A549 (cell line): ENCODE measurements at regions not wholly inside any gene's neighbourhood (a gene's known extent, or its start where the extent isn't known, plus 50 kb on each side); places are given as distances from the start of the nearest gene placed in this dataset.

Experiments used
- ATAC-seq, 2 experiments: fragments of 200-7000 bp in 1 of 2; fragments of >200 bp in 1 of 2; cut with Nextera tagmentation in 1 of 2; cut with Tn5 transposase in 1 of 2; 3 replicates each; pipeline versions ENCODE4 v1.8.0 to v1.9.1; 2018 to 2020; ENCODE audit warnings: mild to moderate bottlenecking in 1 of 2, moderate library complexity in 1 of 2
- CTCF ChIA-PET: fragments of 300-600 bp; sonication (Branson Sonifier 250); formaldehyde crosslinking; extraction: SDS; loops from one replicate; lab custom pipeline; 2021; ENCODE audit warnings: antibody characterized with exemption, inconsistent platforms; lab: Yijun Ruan, JAX
- POLR2A ChIA-PET: fragments of 350-600 bp; formaldehyde crosslinking; extraction: SDS; loops from one replicate; lab custom pipeline; 2021; ENCODE audit warnings: antibody characterized with exemption, inconsistent platforms; lab: Yijun Ruan, JAX
- DNase-seq, 2 experiments: peaks; one replicate each; pipeline versions ENCODE4 v3.0.0 to v3.0.0-alpha.2; 2011 to 2016; ENCODE audit warnings: low read depth in 1 of 2, low spot score in 1 of 2
- FAIRE-seq: peaks from 2 replicates; lab custom pipeline; 2011; peaks lifted over from hg19 to GRCh38; lab: Jason Lieb, UNC
- H3K27ac ChIP-seq, 2 experiments: fragments of >200 bp; sonication (Bioruptor Twin); formaldehyde crosslinking; 3 replicates each; pipeline ENCODE4 v1.5.1; 2016 to 2017
- H3K4me1 ChIP-seq: fragments of >200 bp; sonication (Bioruptor Twin); formaldehyde crosslinking; 3 replicates; pipeline ENCODE4 v1.6.1; 2016
- H3K4me2 ChIP-seq: fragments of >200 bp; sonication (Bioruptor Twin); formaldehyde crosslinking; 3 replicates; pipeline ENCODE4 v1.6.1; 2016
- H3K4me3 ChIP-seq: fragments of >200 bp; sonication (Bioruptor Twin); formaldehyde crosslinking; 3 replicates; pipeline ENCODE4 v1.5.1; 2016
- H3K9me3 ChIP-seq: fragments of >200 bp; sonication (Bioruptor Twin); formaldehyde crosslinking; 3 replicates; pipeline ENCODE4 v1.6.1; 2016
- ATOH8 ChIP-seq: fragments of 250-450 bp; sonication (Bioruptor Pico); IDR thresholded peaks from 2 replicates; pipeline ENCODE4 v1.5.0; 2020; ENCODE audit warnings: low read depth, mild to moderate bottlenecking, moderate library complexity
- CEBPB ChIP-seq, 2 experiments: fragments of >200 bp in 1 of 2; sonication (Bioruptor Twin) in 1 of 2; formaldehyde crosslinking in 1 of 2; IDR thresholded peaks; 2 replicates each; pipeline ENCODE4 v1.6.1; 2012 to 2016
- CHD2 ChIP-seq: fragments of 150-350 bp; IDR thresholded peaks from 2 replicates; pipeline ENCODE4 v1.6.1; 2014; ENCODE audit warnings: low read length; ENCODE audit not compliant: partially characterized antibody
- EP300 ChIP-seq, 2 experiments: fragments of >200 bp; sonication (Bioruptor Twin); formaldehyde crosslinking; IDR thresholded peaks; 2 replicates in 1 of 2; 3 replicates in 1 of 2; pipeline ENCODE4 v1.6.1; 2016 to 2017
- ESRRA ChIP-seq: fragments of 150-350 bp; IDR thresholded peaks from 2 replicates; pipeline ENCODE4 v1.6.1; 2014; ENCODE audit warnings: mild to moderate bottlenecking, low read length, borderline replicate concordance
- HOXB5 ChIP-seq: fragments of 250-450 bp; sonication (Bioruptor Pico); IDR thresholded peaks from 2 replicates; pipeline ENCODE4 v1.5.0; 2020; ENCODE audit warnings: mild to moderate bottlenecking, moderate library complexity
- KDM1A ChIP-seq: fragments of 200-600 bp; sonication (generic); IDR thresholded peaks from 2 replicates; pipeline ENCODE4 v1.6.1; 2016; ENCODE audit warnings: low read depth, mild to moderate bottlenecking
- NPAS2 ChIP-seq: fragments of 250-450 bp; sonication (Bioruptor Pico); IDR thresholded peaks from 2 replicates; pipeline ENCODE4 v1.8.0; 2022; ENCODE audit warnings: mild to moderate bottlenecking, moderate library complexity, borderline replicate concordance
- NR3C1 ChIP-seq: fragments of >200 bp; sonication (Bioruptor Twin); formaldehyde crosslinking; IDR thresholded peaks from 3 replicates; pipeline ENCODE4 v1.6.1; 2017
- PHF8 ChIP-seq: fragments of 200-600 bp; sonication (generic); IDR thresholded peaks from 2 replicates; pipeline ENCODE4 v1.6.1; 2016; ENCODE audit warnings: low read depth, mild to moderate bottlenecking, antibody characterized with exemption, moderate library complexity, borderline replicate concordance
- RAD21 ChIP-seq, 2 experiments: fragments of >200 bp in 1 of 2; sonication (Bioruptor Twin) in 1 of 2; formaldehyde crosslinking in 1 of 2; IDR thresholded peaks in 1 of 2; conservative IDR thresholded peaks in 1 of 2; 2 replicates in 1 of 2; 3 replicates in 1 of 2; pipeline ENCODE4 v1.6.1; 2012 to 2018; ENCODE audit warnings: inconsistent platforms in 1 of 2
- RCOR1 ChIP-seq: fragments of 150-350 bp; IDR thresholded peaks from 2 replicates; pipeline ENCODE4 v1.6.1; 2014; ENCODE audit warnings: antibody characterized with exemption, low read length, low read depth
- REST ChIP-seq: fragments of 200-600 bp; sonication (generic); IDR thresholded peaks from 2 replicates; pipeline ENCODE4 v1.6.1; 2016; ENCODE audit warnings: antibody characterized with exemption, mild to moderate bottlenecking, moderate library complexity
- RNF2 ChIP-seq: fragments of 200-600 bp; sonication (generic); IDR thresholded peaks from 2 replicates; pipeline ENCODE4 v1.6.1; 2016; ENCODE audit warnings: low read depth, mild to moderate bottlenecking, antibody characterized with exemption, moderate library complexity, borderline replicate concordance
- SREBF2 ChIP-seq: fragments of 450-650 bp; IDR thresholded peaks from 2 replicates; pipeline ENCODE4 v1.6.1; 2014; ENCODE audit warnings: mild to moderate bottlenecking, moderate library complexity
- TP53 ChIP-seq: fragments of 250-450 bp; sonication (Bioruptor Pico); IDR thresholded peaks from 2 replicates; pipeline ENCODE4 v1.5.0; 2021; ENCODE audit warnings: mild to moderate bottlenecking, moderate library complexity
- ZFP36 ChIP-seq: fragments of 450-650 bp; IDR thresholded peaks from 2 replicates; pipeline ENCODE4 v1.6.1; 2014; ENCODE audit warnings: borderline replicate concordance; ENCODE audit not compliant: partially characterized antibody
- ZSCAN20 ChIP-seq: fragments of 250-450 bp; sonication (Bioruptor Pico); IDR thresholded peaks from 2 replicates; pipeline ENCODE4 v1.8.0; 2022; ENCODE audit warnings: mild to moderate bottlenecking, moderate library complexity
- WGBS: methylation state at CpG from one replicate; pipeline ENCODE4 v1.1.6; 2017; ENCODE audit errors: missing lambda C conversion rate; 5-methylcytosine and 5-hydroxymethylcytosine counted together

- ATAC-seq (no peak), FAIRE-seq (no peak), DNase-seq (no peak)
- Histone ChIP-seq H3K4me2 (no peak overlapping the region), H3K27ac (no peak overlapping the region), H3K4me3 (no peak overlapping the region), H3K4me1 (no peaks in the 10 kb centered on the region), H3K9me3 (no peaks in the 10 kb centered on the region)
- TF ChIP-seq RCOR1 (no peak), ZSCAN20 (no peak), EP300 (IDR thresholded peaks at IDR 0.05) (no peak), ATOH8 (no peak), CHD2 (no peak)
- ChIA-PET CTCF (no interaction called here), POLR2A (no interaction called here)
- WGBS, result 53% methylated on average over 11 of the region's 11 CpGs
Measured at GRCh38 chr12:127482950-127483349, 784.0 kb upstream of the TMEM132C start.

- Histone ChIP-seq H3K4me3 (no peak overlapping the region), H3K9me3 (no peaks in the 10 kb centered on the region), H3K4me1 (no peaks in the 10 kb centered on the region), H3K27ac (no peak overlapping the region), H3K4me2 (no peak overlapping the region)
- CTCF ChIA-PET, result no interaction called here
- FAIRE-seq (no peak), ATAC-seq (no peak), DNase-seq (peak in 1 of 2 experiments; percentile 24)
- TF ChIP-seq RAD21 (conservative IDR thresholded peaks at IDR 0.05 in 1 of 2, IDR thresholded peaks at IDR 0.05 in 1 of 2) (0 out of 5 replicates have a peak, but pooled peaks of 1 of the 2 experiments have one; percentile 2), CEBPB (IDR thresholded peaks at IDR 0.05) (no peak), ZSCAN20 (no peak), NR3C1 (no peak), SREBF2 (no peak)
- 4% methylated on average over 4 of the region's 4 CpGs for WGBS
- POLR2A ChIA-PET, result no interaction called here
Measured at GRCh38 chr12:127485528-127485927, 781.4 kb upstream of the TMEM132C start.

- CTCF ChIA-PET, result no interaction called here
- no peak overlapping the region for H3K4me3 ChIP-seq
- H3K9me3 ChIP-seq, result no peaks in the 10 kb centered on the region
- no peaks in the 10 kb centered on the region for H3K4me1 ChIP-seq
- H3K4me2 ChIP-seq, result no peak overlapping the region
- no peak for DNase-seq
- POLR2A ChIA-PET, result no interaction called here
- TF ChIP-seq TP53 (CRISPR knock-in tag), result no peak
- TF ChIP-seq NR3C1, result no peak
- no peak for TF ChIP-seq PHF8
- TF ChIP-seq KDM1A, result no peak
- no peak for TF ChIP-seq NPAS2 (CRISPR knock-in tag)
- no peak for TF ChIP-seq REST
- TF ChIP-seq HOXB5 (CRISPR knock-in tag), result no peak
- TF ChIP-seq ZFP36, result no peak
- no peak for TF ChIP-seq RNF2
- TF ChIP-seq ESRRA, result no peak
- no peak for TF ChIP-seq CEBPB (IDR thresholded peaks at IDR 0.05)
- TF ChIP-seq, all 56 proteins: peak for 0
- WGBS, result 20% methylated on average over 1 of the region's 1 CpG
- no peak for FAIRE-seq
- ATAC-seq, result no peak
- no peak overlapping the region for H3K27ac ChIP-seq
Measured at GRCh38 chr12:127487031-127487430, 779.9 kb upstream of the TMEM132C start.
